ENCODE measurements at regions not wholly inside any gene's neighbourhood (a gene's known extent, or its start where the extent isn't known, plus 50 kb on each side); places are given as distances from the start of the nearest gene placed in this dataset.

DNA sequence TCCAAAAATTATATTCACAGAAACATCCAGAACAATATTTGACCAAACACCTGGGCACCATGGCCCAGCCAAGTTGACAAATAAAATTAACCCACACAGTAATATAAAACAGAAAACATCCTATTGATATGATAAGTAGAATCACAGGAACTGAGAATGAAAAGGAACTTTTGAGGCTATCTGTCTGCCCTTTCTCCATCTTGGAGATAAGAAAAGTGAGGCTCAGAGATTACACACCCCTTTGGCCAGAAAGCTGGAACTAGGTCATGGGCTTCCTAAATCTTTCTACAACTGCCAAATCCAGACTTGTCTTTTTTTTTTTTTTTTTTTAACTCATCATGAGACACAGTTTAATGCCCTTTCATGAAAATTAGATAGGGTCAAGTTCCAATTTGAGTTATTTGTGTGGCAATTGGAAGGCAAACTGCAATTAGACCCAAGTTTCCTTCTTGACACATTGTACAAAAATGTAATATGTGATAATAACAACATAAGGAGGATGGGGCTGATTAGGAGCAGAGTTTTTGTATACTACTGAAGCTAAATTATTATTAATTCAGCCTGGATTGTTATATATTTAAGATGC is 137.2 kb downstream of the RPL22L1 start:
- no peaks in the 10 kb centered on the region for H3K36me3 ChIP-seq
- no peaks in the 10 kb centered on the region for H3K27me3 ChIP-seq (ENCODE audit: insufficient read depth, low read depth, severe bottlenecking)
- TF ChIP-seq, protein P1, sequence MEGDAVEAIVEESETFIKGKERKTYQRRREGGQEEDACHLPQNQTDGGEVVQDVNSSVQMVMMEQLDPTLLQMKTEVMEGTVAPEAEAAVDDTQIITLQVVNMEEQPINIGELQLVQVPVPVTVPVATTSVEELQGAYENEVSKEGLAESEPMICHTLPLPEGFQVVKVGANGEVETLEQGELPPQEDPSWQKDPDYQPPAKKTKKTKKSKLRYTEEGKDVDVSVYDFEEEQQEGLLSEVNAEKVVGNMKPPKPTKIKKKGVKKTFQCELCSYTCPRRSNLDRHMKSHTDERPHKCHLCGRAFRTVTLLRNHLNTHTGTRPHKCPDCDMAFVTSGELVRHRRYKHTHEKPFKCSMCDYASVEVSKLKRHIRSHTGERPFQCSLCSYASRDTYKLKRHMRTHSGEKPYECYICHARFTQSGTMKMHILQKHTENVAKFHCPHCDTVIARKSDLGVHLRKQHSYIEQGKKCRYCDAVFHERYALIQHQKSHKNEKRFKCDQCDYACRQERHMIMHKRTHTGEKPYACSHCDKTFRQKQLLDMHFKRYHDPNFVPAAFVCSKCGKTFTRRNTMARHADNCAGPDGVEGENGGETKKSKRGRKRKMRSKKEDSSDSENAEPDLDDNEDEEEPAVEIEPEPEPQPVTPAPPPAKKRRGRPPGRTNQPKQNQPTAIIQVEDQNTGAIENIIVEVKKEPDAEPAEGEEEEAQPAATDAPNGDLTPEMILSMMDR (IDR thresholded peaks at IDR 0.05; ENCODE audit: low read depth, low read length): no peak
- no peaks in the 10 kb centered on the region for H3K9me3 ChIP-seq (ENCODE audit: severe bottlenecking)
- DNase-seq: no peak
- H3K4me3 ChIP-seq (ENCODE audit: low read depth, low read length): no peak overlapping the region
- H3K27ac ChIP-seq: no peak overlapping the region

DNA sequence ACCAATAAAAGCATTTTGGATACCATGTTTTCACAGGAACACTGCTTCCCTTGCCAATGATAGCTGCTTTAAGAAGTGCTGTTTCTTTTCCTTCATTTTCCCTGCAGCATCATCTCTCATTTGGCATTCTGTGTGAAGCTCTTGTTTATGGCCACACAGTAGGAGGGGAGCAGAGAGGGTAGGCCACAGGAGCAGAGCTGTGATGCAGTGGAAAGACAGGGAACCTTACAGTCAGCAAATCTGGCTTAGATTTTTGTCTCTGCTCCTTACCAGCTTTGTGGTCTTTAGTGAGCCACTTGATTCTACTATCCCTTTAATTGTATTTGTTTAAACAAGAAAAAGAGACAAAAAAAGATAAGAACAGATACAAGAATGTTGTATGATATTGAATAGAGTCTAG is 138.7 kb downstream of the RPL22L1 start:
- DNase-seq: no peak
- Histone ChIP-seq H3K27me3 (ENCODE audit: insufficient read depth, low read depth, severe bottlenecking) (no peaks in the 10 kb centered on the region), H3K27ac (no peak overlapping the region), H3K36me3 (no peaks in the 10 kb centered on the region), H3K9me3 (ENCODE audit: severe bottlenecking) (no peaks in the 10 kb centered on the region), H3K4me3 (ENCODE audit: low read depth, low read length) (no peak overlapping the region)
- TF ChIP-seq, protein P1 (IDR thresholded peaks at IDR 0.05; ENCODE audit: low read depth, low read length): no peak

GRCh38 chr3:170730071-170730812 is 139.8 kb downstream of the RPL22L1 start:
- no peak for DNase-seq

DNA sequence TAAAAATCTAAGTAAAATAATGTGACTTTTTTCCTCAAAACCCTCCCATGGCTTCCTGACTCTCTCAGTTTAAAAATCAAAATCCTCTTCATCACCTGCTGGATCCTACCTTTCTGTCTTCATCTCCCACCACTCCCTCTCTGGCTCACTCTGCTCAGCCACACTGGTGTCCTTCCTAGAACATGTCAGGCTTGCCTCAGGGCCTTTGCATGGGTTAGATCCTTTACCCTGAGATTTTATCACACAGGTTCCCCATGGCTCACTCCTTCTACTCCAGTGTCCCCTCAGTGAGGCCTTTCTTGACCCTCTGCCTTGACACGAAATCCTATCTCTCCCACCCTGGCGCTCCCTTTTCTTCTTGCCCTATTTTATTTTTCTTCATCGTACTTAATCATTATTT is 141.8 kb downstream of the RPL22L1 start:
- DNase-seq: no peak
- H3K9me3 ChIP-seq (ENCODE audit: severe bottlenecking): no peaks in the 10 kb centered on the region
- H3K27me3 ChIP-seq (ENCODE audit: insufficient read depth, low read depth, severe bottlenecking): no peaks in the 10 kb centered on the region
- TF ChIP-seq, protein P1 (IDR thresholded peaks at IDR 0.05; ENCODE audit: low read depth, low read length): no peak
- H3K36me3 ChIP-seq: no peaks in the 10 kb centered on the region
- H3K27ac ChIP-seq: no peak overlapping the region
- no peak overlapping the region for H3K4me3 ChIP-seq (ENCODE audit: low read depth, low read length)

More at GRCh38 chr3:170730071-170730812, 139.8 kb downstream of the RPL22L1 start:
- Histone ChIP-seq H3K27ac (no peak overlapping the region), H3K9me3 (ENCODE audit: severe bottlenecking) (no peaks in the 10 kb centered on the region), H3K27me3 (ENCODE audit: insufficient read depth, low read depth, severe bottlenecking) (no peaks in the 10 kb centered on the region), H3K4me3 (ENCODE audit: low read depth, low read length) (no peak overlapping the region), H3K36me3 (no peaks in the 10 kb centered on the region)
- TF ChIP-seq, protein P1 (IDR thresholded peaks at IDR 0.05; ENCODE audit: low read depth, low read length): no peak

GRCh38 chr3:170727754-170728153 is 141.9 kb upstream of the SLC7A14 start:
- Histone ChIP-seq H3K27me3 (ENCODE audit: insufficient read depth, low read depth, severe bottlenecking) (no peaks in the 10 kb centered on the region), H3K36me3 (no peaks in the 10 kb centered on the region), H3K4me3 (ENCODE audit: low read depth, low read length) (no peak overlapping the region), H3K9me3 (ENCODE audit: severe bottlenecking) (no peaks in the 10 kb centered on the region), H3K27ac (no peak overlapping the region)
- DNase-seq: no peak
- TF ChIP-seq, protein P1 (IDR thresholded peaks at IDR 0.05; ENCODE audit: low read depth, low read length): no peak

All from WERI-Rb-1 (cell line).